ENCODE measurements at regions not wholly inside any gene's neighbourhood (a gene's known extent, or its start where the extent isn't known, plus 50 kb on each side); places are given as distances from the start of the nearest gene placed in this dataset.
"Not testable (repeated sequence)": the region's sequence is repeated elsewhere in the genome, so short reads cannot be mapped to it uniquely, and the experiment has no call there.

DNA sequence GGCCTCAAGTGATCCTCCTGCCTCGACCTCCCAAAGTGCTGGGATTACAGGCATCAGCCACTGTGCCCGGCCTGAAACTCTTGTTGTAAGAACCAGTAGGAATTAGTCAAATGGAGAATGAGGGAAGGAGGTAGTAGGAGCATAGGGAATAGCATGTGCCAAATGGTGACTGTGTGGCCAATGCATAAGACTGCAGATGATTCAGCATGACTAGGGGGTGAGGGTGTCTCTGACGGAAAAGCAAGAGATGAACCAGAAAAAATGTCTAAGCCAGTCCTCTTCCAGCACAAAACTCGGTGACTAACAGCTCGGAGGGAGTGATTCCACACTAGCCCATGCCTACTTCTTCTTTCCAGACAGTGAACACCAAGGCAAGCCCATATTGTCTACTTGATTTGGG is 58.2 kb upstream of the DUSP21 start:
- intact Hi-C loops (cut with DNase I), result no loop called here
- no peak for DNase-seq
- TF ChIP-seq, protein P1, sequence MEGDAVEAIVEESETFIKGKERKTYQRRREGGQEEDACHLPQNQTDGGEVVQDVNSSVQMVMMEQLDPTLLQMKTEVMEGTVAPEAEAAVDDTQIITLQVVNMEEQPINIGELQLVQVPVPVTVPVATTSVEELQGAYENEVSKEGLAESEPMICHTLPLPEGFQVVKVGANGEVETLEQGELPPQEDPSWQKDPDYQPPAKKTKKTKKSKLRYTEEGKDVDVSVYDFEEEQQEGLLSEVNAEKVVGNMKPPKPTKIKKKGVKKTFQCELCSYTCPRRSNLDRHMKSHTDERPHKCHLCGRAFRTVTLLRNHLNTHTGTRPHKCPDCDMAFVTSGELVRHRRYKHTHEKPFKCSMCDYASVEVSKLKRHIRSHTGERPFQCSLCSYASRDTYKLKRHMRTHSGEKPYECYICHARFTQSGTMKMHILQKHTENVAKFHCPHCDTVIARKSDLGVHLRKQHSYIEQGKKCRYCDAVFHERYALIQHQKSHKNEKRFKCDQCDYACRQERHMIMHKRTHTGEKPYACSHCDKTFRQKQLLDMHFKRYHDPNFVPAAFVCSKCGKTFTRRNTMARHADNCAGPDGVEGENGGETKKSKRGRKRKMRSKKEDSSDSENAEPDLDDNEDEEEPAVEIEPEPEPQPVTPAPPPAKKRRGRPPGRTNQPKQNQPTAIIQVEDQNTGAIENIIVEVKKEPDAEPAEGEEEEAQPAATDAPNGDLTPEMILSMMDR (IDR thresholded peaks at IDR 0.05), result no peak
- no peak for TF ChIP-seq POLR2A (IDR thresholded peaks at IDR 0.05)
- no peaks in the 10 kb centered on the region for H3K9me3 ChIP-seq (replicated peaks in 1 of 3)
- H3K27ac ChIP-seq, result no peak overlapping the region
- no peaks in the 10 kb centered on the region for H3K4me1 ChIP-seq (replicated peaks in 1 of 2)
- no peaks in the 10 kb centered on the region for H3K36me3 ChIP-seq (replicated peaks in 1 of 2)
- no peak overlapping the region for H3K4me3 ChIP-seq
- peaks cover 14% of the 10 kb centered on the region for H3K27me3 ChIP-seq
- WGBS, 4 donors, result 75 to 79% (median 76%) methylated on average over 4 to 5 of the region's 5 CpGs

DNA sequence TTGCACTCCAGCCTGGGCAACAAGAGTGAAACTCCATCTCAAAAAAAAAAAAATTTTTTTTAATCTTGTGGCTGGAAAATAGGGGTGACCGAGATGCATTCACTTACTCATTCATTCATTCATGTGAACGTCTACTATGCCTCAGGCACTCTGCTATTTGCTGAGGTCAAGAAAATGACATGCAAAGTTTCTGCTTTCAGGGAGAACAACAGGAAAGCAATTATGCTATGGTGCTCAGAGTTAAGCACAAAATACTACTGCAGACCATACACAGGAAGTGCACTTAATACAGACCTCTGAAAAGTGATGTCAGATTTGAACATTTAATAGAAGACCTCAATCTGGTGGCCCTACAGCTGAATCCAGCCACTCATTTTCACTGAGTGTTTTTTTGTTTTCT is 59.6 kb upstream of the DUSP21 start:
- Histone ChIP-seq H3K9me3 (replicated peaks in 1 of 3) (no peaks in the 10 kb centered on the region), H3K4me3 (no peak overlapping the region), H3K4me1 (replicated peaks in 1 of 2) (no peaks in the 10 kb centered on the region), H3K36me3 (replicated peaks in 1 of 2) (no peaks in the 10 kb centered on the region), H3K27ac (no peak overlapping the region), H3K27me3 (peaks cover 14% of the 10 kb centered on the region)
- no peak for DNase-seq
- intact Hi-C loops (cut with DNase I), result no loop called here
- no peak for TF ChIP-seq POLR2A (IDR thresholded peaks at IDR 0.05)
- TF ChIP-seq, protein P1 (IDR thresholded peaks at IDR 0.05), result no peak
- 38 to 62% (median 51%) methylated on average over 2 of the region's 2 CpGs for WGBS, 4 donors

DNA sequence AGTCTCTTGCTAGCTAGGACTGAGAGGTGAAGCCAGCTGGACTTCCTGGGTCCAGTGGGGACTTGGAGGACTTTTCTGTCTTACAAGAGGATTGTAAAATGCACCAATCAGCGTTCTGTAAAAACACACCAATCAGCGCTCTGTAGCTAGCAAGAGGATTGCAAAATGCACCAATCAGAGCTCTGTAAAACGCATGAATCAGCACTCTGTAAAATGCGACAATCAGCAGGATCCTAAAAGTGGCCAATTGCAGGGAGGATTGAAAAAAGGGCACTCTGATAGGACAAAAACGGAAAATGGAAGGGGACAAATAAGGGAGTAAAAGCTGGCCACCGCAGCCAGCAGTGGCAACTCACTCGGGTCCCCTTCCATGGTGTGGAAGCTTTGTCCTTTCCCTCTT is 65.6 kb upstream of the DUSP21 start:
- intact Hi-C loops (cut with DNase I), result no loop called here
- TF ChIP-seq, protein P1 (IDR thresholded peaks at IDR 0.05), result no peak
- no peak for TF ChIP-seq POLR2A (IDR thresholded peaks at IDR 0.05)
- Histone ChIP-seq H3K4me3 (no peak overlapping the region), H3K36me3 (replicated peaks in 1 of 2) (no peaks in the 10 kb centered on the region), H3K9me3 (replicated peaks in 1 of 3) (no peaks in the 10 kb centered on the region), H3K4me1 (replicated peaks in 1 of 2) (no peaks in the 10 kb centered on the region), H3K27ac (no peak overlapping the region), H3K27me3 (no peaks in the 10 kb centered on the region)
- no peak for DNase-seq
- 75 to 89% (median 80%) methylated on average over 5 to 7 of the region's 7 CpGs for WGBS, 4 donors

DNA sequence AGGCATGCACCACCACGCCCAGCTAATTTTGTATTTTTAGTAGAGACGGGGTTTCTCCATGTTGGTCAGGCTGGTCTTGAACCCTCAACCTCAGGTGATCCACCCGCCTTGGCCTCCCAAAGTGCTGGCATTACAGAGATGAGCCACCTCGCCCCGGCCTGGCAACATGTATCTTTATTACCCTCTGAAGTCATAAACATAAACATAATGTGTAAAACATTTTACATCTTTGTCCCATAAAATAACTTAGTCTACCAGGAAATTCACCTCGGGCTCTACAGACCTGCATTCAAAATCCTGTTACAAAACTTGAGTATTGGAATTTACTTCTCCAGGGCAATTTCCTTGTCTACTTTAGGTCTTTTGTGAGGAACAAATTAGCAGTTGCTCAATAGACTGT is 68.1 kb upstream of the DUSP21 start:
- no peaks in the 10 kb centered on the region for H3K9me3 ChIP-seq (replicated peaks in 1 of 3)
- no peaks in the 10 kb centered on the region for H3K4me1 ChIP-seq (replicated peaks in 1 of 2)
- H3K27ac ChIP-seq, result no peak overlapping the region
- no peaks in the 10 kb centered on the region for H3K27me3 ChIP-seq
- intact Hi-C loops (cut with DNase I), result no loop called here
- 77 to 100% (median 90%) methylated on average over 3 to 6 of the region's 6 CpGs for WGBS, 4 donors
- DNase-seq, result no peak
- TF ChIP-seq, protein P1 (IDR thresholded peaks at IDR 0.05), result no peak
- no peak for TF ChIP-seq POLR2A (IDR thresholded peaks at IDR 0.05)
- H3K36me3 ChIP-seq (replicated peaks in 1 of 2), result no peaks in the 10 kb centered on the region
- H3K4me3 ChIP-seq, result no peak overlapping the region

DNA sequence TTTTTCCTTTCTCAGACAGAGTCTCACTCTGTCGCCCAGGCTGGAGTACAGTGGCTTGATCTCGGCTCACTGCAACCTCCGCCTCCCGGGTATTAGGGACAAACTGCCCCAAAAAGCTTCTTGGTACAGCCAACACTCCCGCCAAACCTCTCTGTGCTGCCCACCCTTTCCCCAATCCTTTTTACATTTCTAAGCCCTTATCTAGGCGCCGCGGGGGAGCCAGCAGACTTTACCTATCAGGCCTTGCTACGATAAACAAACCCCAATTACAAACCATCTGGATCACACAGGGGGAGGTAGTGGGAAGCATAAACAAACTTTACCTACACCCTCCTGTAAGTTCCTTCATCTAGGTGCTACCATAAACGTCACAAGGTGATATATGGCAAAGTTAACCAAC is 69.8 kb upstream of the DUSP21 start:
- DNase-seq; H3K27me3 ChIP-seq; intact Hi-C loops (cut with DNase I); H3K9me3 ChIP-seq (replicated peaks in 1 of 3); H3K36me3 ChIP-seq (replicated peaks in 1 of 2); H3K4me1 ChIP-seq (replicated peaks in 1 of 2); H3K27ac ChIP-seq; H3K4me3 ChIP-seq: not testable (repeated sequence)
- WGBS, 4 donors, result 21 to 50% (median 46%) methylated on average over 7 to 10 of the region's 10 CpGs

Measured in adrenal gland (tissue), 9 donors.